ENCODE measurements at regions not wholly inside any gene's neighbourhood (a gene's known extent, or its start where the extent isn't known, plus 50 kb on each side); places are given as distances from the start of the nearest gene placed in this dataset.
"Not testable (repeated sequence)": the region's sequence is repeated elsewhere in the genome, so short reads cannot be mapped to it uniquely, and the experiment has no call there.

GRCh38 chr2:113551637-113552318, 53.3 kb downstream of the FOXD4L1 start:
- H3K4me3 ChIP-seq (ENCODE audit: low read depth, low read length); H3K9me3 ChIP-seq (ENCODE audit: control insufficient read depth, insufficient read depth, low read depth, low read length); H3K27ac ChIP-seq (ENCODE audit: extremely low read depth, low read depth, low read length); POLR2A ChIA-PET; H3K4me1 ChIP-seq (ENCODE audit: control insufficient read depth, insufficient read depth, low read length); CTCF ChIA-PET; H3K36me3 ChIP-seq (ENCODE audit: control insufficient read depth in 2 of 2, insufficient read depth in 1 of 2, low read length in 2 of 2): not testable (repeated sequence)

- CTCF ChIA-PET; H3K27ac ChIP-seq (ENCODE audit: extremely low read depth, low read depth, low read length): not testable (repeated sequence)
Measured at GRCh38 chr2:113559820-113560219, 61.4 kb downstream of the FOXD4L1 start.

GRCh38 chr2:113562662-113563061, 64.2 kb downstream of the FOXD4L1 start:
- H3K9me3 ChIP-seq (ENCODE audit: control insufficient read depth, insufficient read depth, low read depth, low read length); POLR2A ChIA-PET; H3K4me1 ChIP-seq (ENCODE audit: control insufficient read depth, insufficient read depth, low read length); CTCF ChIA-PET; H3K4me3 ChIP-seq (ENCODE audit: low read depth, low read length); H3K27ac ChIP-seq (ENCODE audit: extremely low read depth, low read depth, low read length); H3K36me3 ChIP-seq (ENCODE audit: control insufficient read depth in 2 of 2, insufficient read depth in 1 of 2, low read length in 2 of 2): not testable (repeated sequence)

More at GRCh38 chr2:113559820-113560219, 61.4 kb downstream of the FOXD4L1 start:
- H3K4me3 ChIP-seq (ENCODE audit: low read depth, low read length); POLR2A ChIA-PET; H3K4me1 ChIP-seq (ENCODE audit: control insufficient read depth, insufficient read depth, low read length); H3K36me3 ChIP-seq (ENCODE audit: control insufficient read depth in 2 of 2, insufficient read depth in 1 of 2, low read length in 2 of 2); H3K9me3 ChIP-seq (ENCODE audit: control insufficient read depth, insufficient read depth, low read depth, low read length): not testable (repeated sequence)

GRCh38 chr2:113566674-113567480, 60.2 kb upstream of the RABL2A start:
- H3K36me3 ChIP-seq (ENCODE audit: control insufficient read depth in 2 of 2, insufficient read depth in 1 of 2, low read length in 2 of 2); CTCF ChIA-PET; POLR2A ChIA-PET; H3K27ac ChIP-seq (ENCODE audit: extremely low read depth, low read depth, low read length); H3K9me3 ChIP-seq (ENCODE audit: control insufficient read depth, insufficient read depth, low read depth, low read length); H3K4me1 ChIP-seq (ENCODE audit: control insufficient read depth, insufficient read depth, low read length); H3K4me3 ChIP-seq (ENCODE audit: low read depth, low read length): not testable (repeated sequence)

GRCh38 chr2:113567481-113567849, 59.6 kb upstream of the RABL2A start:
- H3K4me3 ChIP-seq (ENCODE audit: low read depth, low read length); H3K9me3 ChIP-seq (ENCODE audit: control insufficient read depth, insufficient read depth, low read depth, low read length); H3K36me3 ChIP-seq (ENCODE audit: control insufficient read depth in 2 of 2, insufficient read depth in 1 of 2, low read length in 2 of 2); POLR2A ChIA-PET; H3K27ac ChIP-seq (ENCODE audit: extremely low read depth, low read depth, low read length); H3K4me1 ChIP-seq (ENCODE audit: control insufficient read depth, insufficient read depth, low read length); CTCF ChIA-PET: not testable (repeated sequence)

- POLR2A ChIA-PET; H3K4me3 ChIP-seq (ENCODE audit: low read depth, low read length); H3K4me1 ChIP-seq (ENCODE audit: control insufficient read depth, insufficient read depth, low read length); CTCF ChIA-PET; H3K9me3 ChIP-seq (ENCODE audit: control insufficient read depth, insufficient read depth, low read depth, low read length); H3K36me3 ChIP-seq (ENCODE audit: control insufficient read depth in 2 of 2, insufficient read depth in 1 of 2, low read length in 2 of 2); H3K27ac ChIP-seq (ENCODE audit: extremely low read depth, low read depth, low read length): not testable (repeated sequence)
Measured at GRCh38 chr2:113568231-113568630, 58.8 kb upstream of the RABL2A start.

GRCh38 chr2:113570082-113570481, 57.0 kb upstream of the RABL2A start:
- H3K4me3 ChIP-seq (ENCODE audit: low read depth, low read length); H3K27ac ChIP-seq (ENCODE audit: extremely low read depth, low read depth, low read length); H3K36me3 ChIP-seq (ENCODE audit: control insufficient read depth in 2 of 2, insufficient read depth in 1 of 2, low read length in 2 of 2); POLR2A ChIA-PET; CTCF ChIA-PET; H3K9me3 ChIP-seq (ENCODE audit: control insufficient read depth, insufficient read depth, low read depth, low read length); H3K4me1 ChIP-seq (ENCODE audit: control insufficient read depth, insufficient read depth, low read length): not testable (repeated sequence)
- TF ChIP-seq ATF2 (tag by site-specific recombination; IDR thresholded peaks at IDR 0.05; ENCODE audit: low read depth) = peak; percentile 20; the same call in 1 of the 2 replicates

- H3K36me3 ChIP-seq (ENCODE audit: control insufficient read depth in 2 of 2, insufficient read depth in 1 of 2, low read length in 2 of 2); H3K27ac ChIP-seq (ENCODE audit: extremely low read depth, low read depth, low read length); H3K4me1 ChIP-seq (ENCODE audit: control insufficient read depth, insufficient read depth, low read length); POLR2A ChIA-PET; H3K9me3 ChIP-seq (ENCODE audit: control insufficient read depth, insufficient read depth, low read depth, low read length); H3K4me3 ChIP-seq (ENCODE audit: low read depth, low read length); CTCF ChIA-PET: not testable (repeated sequence)
Measured at GRCh38 chr2:113570509-113571009, 56.5 kb upstream of the RABL2A start.

GRCh38 chr2:113571482-113572068, 55.5 kb upstream of the RABL2A start:
- POLR2A ChIA-PET; H3K9me3 ChIP-seq (ENCODE audit: control insufficient read depth, insufficient read depth, low read depth, low read length); CTCF ChIA-PET; H3K27ac ChIP-seq (ENCODE audit: extremely low read depth, low read depth, low read length); H3K4me3 ChIP-seq (ENCODE audit: low read depth, low read length); H3K4me1 ChIP-seq (ENCODE audit: control insufficient read depth, insufficient read depth, low read length); H3K36me3 ChIP-seq (ENCODE audit: control insufficient read depth in 2 of 2, insufficient read depth in 1 of 2, low read length in 2 of 2): not testable (repeated sequence)

- CTCF ChIA-PET; H3K36me3 ChIP-seq (ENCODE audit: control insufficient read depth in 2 of 2, insufficient read depth in 1 of 2, low read length in 2 of 2); H3K27ac ChIP-seq (ENCODE audit: extremely low read depth, low read depth, low read length); POLR2A ChIA-PET; H3K9me3 ChIP-seq (ENCODE audit: control insufficient read depth, insufficient read depth, low read depth, low read length); H3K4me1 ChIP-seq (ENCODE audit: control insufficient read depth, insufficient read depth, low read length); H3K4me3 ChIP-seq (ENCODE audit: low read depth, low read length): not testable (repeated sequence)
Measured at GRCh38 chr2:113575721-113576120, 51.3 kb upstream of the RABL2A start.
